DOHH2 (cell line): ENCODE measurements at regions not wholly inside any gene's neighbourhood (a gene's known extent, or its start where the extent isn't known, plus 50 kb on each side); places are given as distances from the start of the nearest gene placed in this dataset.

Experiments used
- H3F3A ChIP-seq: fragments of 200-600 bp; sonication (generic), shearing (Covaris generic); 2 replicates; pipeline ENCODE4 v1.6.0; 2016; ENCODE audit warnings: antibody characterized with exemption, mild to moderate bottlenecking; ENCODE audit not compliant: control insufficient read depth, insufficient read depth
- H3K27ac ChIP-seq: fragments of 200-600 bp; sonication (generic); 2 replicates; pipeline ENCODE4 v1.5.1; 2014; ENCODE audit warnings: low read depth, mild to moderate bottlenecking, low read length, moderate library complexity
- H3K27me3 ChIP-seq: fragments of 200-600 bp; sonication (generic); 2 replicates; pipeline ENCODE4 v1.6.1; 2014; ENCODE audit warnings: mild to moderate bottlenecking, low read length, mixed read lengths; ENCODE audit not compliant: control insufficient read depth
- H3K36me3 ChIP-seq: fragments of 200-600 bp; sonication (generic); 2 replicates; pipeline ENCODE4 v1.6.1; 2014; ENCODE audit warnings: mild to moderate bottlenecking, low read length, moderate library complexity, mixed read lengths; ENCODE audit not compliant: control insufficient read depth
- H3K4me1 ChIP-seq: fragments of 200-600 bp; sonication (generic); 2 replicates; pipeline ENCODE4 v1.6.1; 2014; ENCODE audit warnings: mild to moderate bottlenecking, low read length, mixed read lengths; ENCODE audit not compliant: control insufficient read depth
- H3K4me2 ChIP-seq: fragments of 200-600 bp; sonication (generic); 2 replicates; pipeline ENCODE4 v1.6.0; 2014; ENCODE audit warnings: mild to moderate bottlenecking, low read length, moderate library complexity
- H3K4me3 ChIP-seq: fragments of 200-600 bp; sonication (generic); 2 replicates; pipeline ENCODE4 v1.5.1; 2014; ENCODE audit warnings: mild to moderate bottlenecking, low read length, mixed read lengths
- H3K79me2 ChIP-seq: fragments of 200-600 bp; sonication (generic); 2 replicates; pipeline ENCODE4 v1.6.1; 2014; ENCODE audit warnings: mild to moderate bottlenecking, low read length, mixed read lengths; ENCODE audit not compliant: control insufficient read depth
- H3K9me2 ChIP-seq: fragments of 200-600 bp; sonication (generic); replicated peaks from 2 replicates; pipeline ENCODE4 v1.6.1; 2014; ENCODE audit warnings: mild to moderate bottlenecking, low read length, mixed read lengths; ENCODE audit not compliant: control insufficient read depth
- H3K9me3 ChIP-seq: fragments of 200-600 bp; sonication (generic); 2 replicates; pipeline ENCODE4 v1.6.1; 2014; ENCODE audit warnings: antibody characterized with exemption, low read length, mixed read lengths; ENCODE audit not compliant: control insufficient read depth, insufficient read depth
- H4K20me1 ChIP-seq: fragments of 200-600 bp; sonication (generic); 2 replicates; pipeline ENCODE4 v1.6.0; 2014; ENCODE audit warnings: low read depth, mild to moderate bottlenecking, antibody characterized with exemption, low read length, moderate library complexity; ENCODE audit not compliant: control insufficient read depth, insufficient read depth
- CTCF ChIP-seq: fragments of 200-600 bp; sonication (generic); IDR thresholded peaks from one replicate; pipeline ENCODE4 v1.5.1; 2014; ENCODE audit warnings: antibody characterized with exemption, mild to moderate bottlenecking, low read depth, low read length; ENCODE audit not compliant: poor library complexity, severe bottlenecking
- EZH2phosphoT487 ChIP-seq: fragments of 200-600 bp; sonication (generic); IDR thresholded peaks from 2 replicates; pipeline ENCODE4 v1.6.1; 2017; ENCODE audit warnings: borderline replicate concordance, mild to moderate bottlenecking, antibody characterized with exemption, low read length, moderate library complexity, mixed read lengths

- Histone ChIP-seq H4K20me1 (no peaks in the 10 kb centered on the region), H3K27ac (no peak overlapping the region), H3K4me1 (no peaks in the 10 kb centered on the region), H3K79me2 (no peaks in the 10 kb centered on the region), H3F3A (no peaks in the 10 kb centered on the region), H3K9me2 (no peaks in the 10 kb centered on the region), H3K4me2 (no peak overlapping the region), H3K9me3 (no peaks in the 10 kb centered on the region), H3K27me3 (peaks cover 6% of the 10 kb centered on the region), H3K36me3 (no peaks in the 10 kb centered on the region), H3K4me3 (no peak overlapping the region)
- TF ChIP-seq CTCF (no peak), EZH2phosphoT487 (no peak)
Observed at GRCh38 chr12:75890141-75890540, 141.4 kb downstream of the PHLDA1 start.

- TF ChIP-seq EZH2phosphoT487: no peak
- no peak for TF ChIP-seq CTCF
- no peaks in the 10 kb centered on the region for H3K79me2 ChIP-seq
- no peaks in the 10 kb centered on the region for H3K9me3 ChIP-seq
- no peaks in the 10 kb centered on the region for H3K36me3 ChIP-seq
- no peaks in the 10 kb centered on the region for H3K9me2 ChIP-seq
- H4K20me1 ChIP-seq: no peaks in the 10 kb centered on the region
- peaks cover 16% of the 10 kb centered on the region for H3K27me3 ChIP-seq
- no peaks in the 10 kb centered on the region for H3F3A ChIP-seq
- H3K27ac ChIP-seq: no peak overlapping the region
- H3K4me2 ChIP-seq: no peak overlapping the region
- no peak overlapping the region for H3K4me3 ChIP-seq
- H3K4me1 ChIP-seq: no peaks in the 10 kb centered on the region
Observed at GRCh38 chr12:75888874-75889613, 142.5 kb downstream of the PHLDA1 start.

GRCh38 chr12:75888399-75888798 lies 143.2 kb downstream of the PHLDA1 start:
- no peaks in the 10 kb centered on the region for H3K4me1 ChIP-seq
- no peak overlapping the region for H3K27ac ChIP-seq
- H3K79me2 ChIP-seq: no peaks in the 10 kb centered on the region
- H3K4me3 ChIP-seq: no peak overlapping the region
- H3K4me2 ChIP-seq: no peak overlapping the region
- no peaks in the 10 kb centered on the region for H3K9me2 ChIP-seq
- H4K20me1 ChIP-seq: no peaks in the 10 kb centered on the region
- peaks cover 19% of the 10 kb centered on the region for H3K27me3 ChIP-seq
- no peaks in the 10 kb centered on the region for H3F3A ChIP-seq
- no peaks in the 10 kb centered on the region for H3K36me3 ChIP-seq
- TF ChIP-seq CTCF (no peak), EZH2phosphoT487 (no peak)
- no peaks in the 10 kb centered on the region for H3K9me3 ChIP-seq

- Histone ChIP-seq H3K27me3 (peaks cover 21% of the 10 kb centered on the region), H3K4me3 (no peak overlapping the region), H4K20me1 (no peaks in the 10 kb centered on the region), H3K27ac (no peak overlapping the region), H3K4me2 (no peak overlapping the region), H3K4me1 (no peaks in the 10 kb centered on the region), H3K9me3 (no peaks in the 10 kb centered on the region), H3K36me3 (no peaks in the 10 kb centered on the region), H3K79me2 (no peaks in the 10 kb centered on the region), H3F3A (no peaks in the 10 kb centered on the region), H3K9me2 (no peaks in the 10 kb centered on the region)
- no peak for TF ChIP-seq EZH2phosphoT487
- no peak for TF ChIP-seq CTCF
Observed at GRCh38 chr12:75887979-75888378, 143.6 kb downstream of the PHLDA1 start.
